GM21360 (cell line): ENCODE measurements at regions not wholly inside any gene's neighbourhood (a gene's known extent, or its start where the extent isn't known, plus 50 kb on each side); places are given as distances from the start of the nearest gene placed in this dataset.
"Not testable (repeated sequence)": the region's sequence is repeated elsewhere in the genome, so short reads cannot be mapped to it uniquely, and the experiment has no call there.

Experiments used
- ATAC-seq: cut with Tn5 transposase; IDR thresholded peaks from one replicate; pipeline ENCODE4 v1.9.1; 2021; ENCODE audit warnings: mild to moderate bottlenecking, moderate library complexity; ENCODE audit not compliant: unreplicated experiment

DNA sequence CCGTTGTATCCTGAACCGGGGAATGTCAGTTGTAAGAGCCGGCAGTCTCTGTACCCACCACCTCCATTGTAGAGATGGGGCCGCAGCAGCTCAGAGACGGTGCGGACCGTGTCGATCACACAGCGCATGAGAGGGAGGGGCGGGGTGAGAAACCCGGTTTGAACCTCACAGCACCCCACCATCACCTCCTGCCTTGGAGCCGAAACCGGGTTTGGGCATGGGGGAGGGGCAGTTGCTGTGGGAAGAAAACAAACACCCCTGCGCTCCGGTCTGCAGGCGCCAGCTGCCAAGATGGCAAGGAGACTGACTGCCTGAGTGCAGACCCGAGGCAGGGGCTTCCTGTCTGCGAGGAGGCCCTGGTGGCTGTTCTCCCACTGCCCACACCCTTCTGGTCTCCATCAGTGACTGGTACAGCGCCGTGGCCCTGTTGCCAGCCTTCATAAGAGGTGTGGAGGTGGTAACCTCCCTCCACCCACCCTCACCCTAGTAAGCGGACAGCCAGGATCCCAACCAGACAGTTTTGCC is 69.2 kb upstream of the SSBP3 start:
- ATAC-seq: no peak

- ATAC-seq: no peak
Measured at GRCh38 chr1:54474310-54475251, 68.4 kb upstream of the SSBP3 start.

DNA sequence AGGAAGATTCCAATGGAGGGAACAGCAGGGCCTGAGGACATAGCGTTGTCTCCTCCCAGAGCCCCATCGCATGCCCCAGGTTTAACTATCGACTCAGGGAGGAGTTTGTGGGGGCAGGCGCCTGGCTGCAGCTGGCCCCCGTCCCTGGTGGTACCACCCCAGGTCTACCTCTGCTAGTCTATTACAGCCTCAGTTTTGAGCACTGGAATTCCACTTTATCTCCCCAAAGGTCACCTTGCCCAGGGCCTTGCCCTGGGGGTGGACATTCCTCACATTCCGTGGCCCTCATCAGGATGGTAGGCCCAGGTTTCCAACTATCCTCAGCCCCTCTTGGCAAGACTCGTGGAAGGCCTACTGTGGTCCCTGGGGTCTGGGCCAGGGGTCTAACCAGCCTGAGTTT is 65.4 kb upstream of the SSBP3 start:
- no peak for ATAC-seq

- not testable (repeated sequence) for ATAC-seq
Measured at GRCh38 chr1:54469444-54469843, 63.2 kb upstream of the SSBP3 start.

DNA sequence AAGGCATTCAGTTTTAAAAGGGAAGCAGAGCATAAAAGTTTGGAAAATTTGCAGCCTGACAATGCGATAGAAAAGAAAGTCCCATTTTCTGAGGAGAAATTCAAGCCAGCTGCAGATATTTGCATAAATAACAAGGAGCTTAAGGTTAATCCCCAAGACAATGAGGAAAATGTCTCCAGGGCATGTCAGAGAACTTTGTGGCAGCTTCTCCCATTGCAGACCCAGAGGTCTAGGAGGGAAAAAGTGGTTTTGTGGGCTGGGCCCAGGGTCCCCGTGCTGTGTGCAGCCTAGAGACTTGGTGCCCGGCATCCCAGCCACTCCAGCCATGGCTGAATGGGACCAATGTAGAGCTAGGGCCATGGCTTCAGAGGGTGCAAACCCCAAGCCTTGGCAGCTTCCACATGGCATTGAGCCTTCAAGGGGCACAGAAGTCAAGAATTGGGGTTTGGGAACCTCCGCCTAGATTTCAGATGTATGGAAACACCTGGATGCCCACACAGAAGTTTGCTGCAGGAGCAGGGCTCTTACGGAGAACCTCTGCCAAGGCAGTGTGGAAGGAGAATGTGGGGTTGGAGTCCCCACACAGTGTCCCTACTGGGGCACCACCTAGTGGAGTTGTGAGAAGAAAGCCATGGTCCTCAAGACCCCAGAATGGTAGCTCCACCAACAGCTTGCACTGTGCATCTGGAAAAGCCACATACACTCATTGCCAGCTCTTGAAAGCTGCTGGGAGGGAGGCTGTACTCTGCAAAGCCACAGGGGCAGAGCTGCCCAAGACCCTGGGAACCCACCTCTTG is 62.3 kb upstream of the SSBP3 start:
- not testable (repeated sequence) for ATAC-seq

- ATAC-seq: no peak
Measured at GRCh38 chr1:54465351-54465811, 59.2 kb upstream of the SSBP3 start.

DNA sequence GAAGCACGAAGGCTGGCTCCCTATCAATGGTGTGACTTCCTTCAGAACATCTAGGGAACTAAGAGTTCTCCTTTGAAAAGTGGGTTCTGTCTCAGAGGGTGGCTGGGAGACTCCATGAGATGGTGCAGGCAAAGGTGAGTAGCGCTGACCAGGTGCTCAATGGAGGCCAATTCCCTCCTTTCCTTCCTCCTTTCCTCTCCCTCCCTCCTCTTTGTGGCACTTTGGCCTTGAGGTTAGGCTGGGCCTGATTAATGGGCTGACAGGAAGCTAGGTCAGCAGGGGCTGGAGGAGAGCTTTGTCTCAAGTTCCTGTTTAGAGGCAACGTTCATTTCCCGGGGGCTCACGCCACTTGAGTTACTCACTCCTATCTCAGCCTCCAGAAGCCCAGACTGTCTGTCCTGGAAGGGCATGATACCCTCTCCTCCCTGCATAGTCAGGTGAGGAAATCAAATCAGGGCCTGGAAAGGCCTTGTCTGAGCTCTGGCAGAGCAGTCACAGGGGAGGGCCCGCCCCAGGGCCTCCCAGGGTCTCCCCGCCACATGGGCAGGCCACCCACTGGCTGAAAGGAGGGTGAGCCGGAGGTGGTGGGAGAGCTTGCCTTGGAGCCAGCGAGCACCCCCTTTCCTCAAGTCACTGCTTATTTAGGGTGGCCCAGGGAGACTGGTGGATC is 58.4 kb upstream of the SSBP3 start:
- no peak for ATAC-seq

DNA sequence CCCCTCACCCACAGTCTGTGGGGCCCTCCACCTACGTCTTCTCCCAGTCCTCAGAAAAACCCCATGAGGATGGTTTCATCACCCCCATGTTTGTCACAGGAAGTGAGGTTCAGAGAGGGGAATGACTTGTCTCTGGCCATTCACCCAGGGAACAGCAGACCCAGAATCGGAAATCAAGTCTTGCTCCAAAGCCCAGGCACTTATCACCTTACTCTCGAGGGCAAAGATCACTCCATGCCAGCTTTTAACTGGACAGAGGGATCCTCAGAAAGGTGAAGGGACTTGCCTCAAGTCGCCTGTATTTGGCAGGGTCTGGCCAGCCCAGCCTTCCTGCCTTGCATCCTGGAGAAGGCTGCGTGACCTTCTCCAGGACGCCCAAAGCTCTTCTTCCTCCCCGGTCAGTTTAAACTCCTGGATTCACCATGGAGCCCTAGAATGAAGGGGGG is 57.9 kb upstream of the SSBP3 start:
- ATAC-seq: no peak

DNA sequence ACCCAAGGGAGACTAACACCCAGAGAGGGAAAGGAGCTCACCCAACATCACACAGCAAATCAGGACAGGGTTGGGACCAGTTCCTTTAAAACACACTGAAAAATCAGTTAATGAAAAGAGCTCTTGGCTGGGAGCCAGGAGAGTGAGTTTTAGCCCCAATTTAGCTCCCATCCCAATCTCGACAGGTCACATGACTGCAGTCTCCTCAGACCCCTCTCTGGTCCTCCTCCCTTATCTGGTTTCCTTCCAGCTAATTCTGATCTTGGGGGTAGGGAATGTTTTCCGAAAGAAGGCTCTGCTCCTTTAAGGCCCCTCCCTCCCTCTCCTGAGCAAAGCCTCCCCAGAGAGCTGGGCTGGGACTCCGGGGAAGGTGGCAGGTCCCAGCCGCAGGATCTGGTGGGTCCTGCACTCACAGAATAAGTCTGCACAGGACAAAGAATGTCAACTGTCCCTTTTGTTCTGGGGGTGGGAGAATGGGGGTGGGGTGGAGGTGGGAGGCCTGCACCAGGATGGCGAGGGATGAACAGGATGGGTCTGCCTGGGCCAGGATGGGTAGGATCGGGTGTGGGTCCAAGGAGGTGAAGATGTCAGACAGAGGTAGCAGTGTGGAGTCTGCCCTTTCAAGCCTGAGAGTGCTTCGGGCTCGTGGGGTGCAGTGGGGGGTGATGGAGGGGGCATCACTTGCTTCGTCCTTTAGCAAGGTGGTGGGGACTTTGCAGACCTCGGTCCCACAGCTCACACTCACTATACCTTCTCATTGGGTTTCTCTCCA is 57.3 kb upstream of the SSBP3 start:
- no peak for ATAC-seq

DNA sequence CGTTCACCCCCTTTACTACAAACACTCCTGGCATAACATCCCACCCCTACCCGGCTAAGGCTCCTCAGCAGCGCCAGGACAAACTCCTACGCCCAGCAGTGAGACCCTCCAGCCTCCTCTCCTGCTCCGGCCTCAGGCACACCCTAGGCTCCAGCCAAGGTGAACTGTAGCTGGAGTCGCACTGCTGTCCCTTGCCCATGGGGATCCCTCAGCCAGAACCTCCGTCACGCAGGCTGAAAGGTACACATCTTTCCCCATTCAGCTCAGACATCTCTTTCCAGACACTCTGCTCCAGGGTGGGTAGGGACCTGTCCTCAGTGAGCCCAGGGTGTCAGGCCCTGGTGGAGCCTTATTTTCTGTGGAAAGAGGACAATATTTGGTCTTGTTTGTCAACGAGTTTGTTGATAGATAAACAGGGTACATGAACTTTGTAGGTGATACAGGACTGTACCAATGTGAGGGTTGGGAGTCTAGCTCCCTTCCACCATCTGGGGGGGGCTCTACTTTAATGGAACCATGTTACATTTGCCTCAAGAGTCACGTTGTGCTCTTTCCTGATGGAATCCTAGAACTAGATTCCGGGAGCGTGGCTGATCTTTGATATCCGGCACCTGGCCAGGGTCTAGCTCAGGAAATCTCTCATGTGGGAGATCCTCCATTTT is 56.5 kb upstream of the SSBP3 start:
- ATAC-seq: no peak

GRCh38 chr1:54461731-54462596 is 55.8 kb upstream of the SSBP3 start:
- ATAC-seq: no peak

- ATAC-seq: no peak
Measured at GRCh38 chr1:54460861-54461387, 54.7 kb upstream of the SSBP3 start.

- ATAC-seq: no peak
Measured at GRCh38 chr1:54460351-54460750, 54.2 kb upstream of the SSBP3 start.

GRCh38 chr1:54459726-54460191 is 53.6 kb upstream of the SSBP3 start:
- ATAC-seq: no peak

GRCh38 chr1:54459140-54459539 is 52.9 kb upstream of the SSBP3 start:
- no peak for ATAC-seq

DNA sequence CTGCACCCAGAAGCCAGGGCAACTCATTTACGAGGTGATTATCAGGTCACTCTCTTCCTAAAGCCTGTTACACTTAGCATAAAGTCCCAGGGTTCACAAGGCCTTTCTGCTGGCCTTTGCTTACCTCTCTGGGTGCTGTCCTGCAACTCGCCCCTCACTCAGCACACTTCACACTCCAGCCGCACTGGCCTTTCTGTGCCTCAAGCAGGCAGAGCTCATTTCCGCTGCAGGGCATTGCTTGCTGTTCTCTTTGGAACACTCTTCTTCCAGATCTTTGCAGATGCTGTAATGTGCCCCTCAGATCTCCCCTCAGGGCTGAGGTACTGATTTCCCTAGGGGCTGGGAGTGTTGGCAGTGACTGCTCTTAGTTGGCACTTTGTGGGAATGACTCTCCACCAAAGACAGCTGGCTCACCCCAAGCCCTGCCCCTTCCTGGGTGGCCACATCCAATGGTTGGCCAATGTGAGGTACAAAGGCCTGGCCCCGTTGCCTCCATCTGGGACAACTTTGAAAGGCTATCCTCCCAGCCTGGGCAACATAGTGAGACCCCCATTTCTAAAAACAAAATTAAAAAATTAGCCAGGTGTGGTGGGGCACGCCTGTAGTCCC is 50.8 kb upstream of the SSBP3 start:
- ATAC-seq: no peak

DNA sequence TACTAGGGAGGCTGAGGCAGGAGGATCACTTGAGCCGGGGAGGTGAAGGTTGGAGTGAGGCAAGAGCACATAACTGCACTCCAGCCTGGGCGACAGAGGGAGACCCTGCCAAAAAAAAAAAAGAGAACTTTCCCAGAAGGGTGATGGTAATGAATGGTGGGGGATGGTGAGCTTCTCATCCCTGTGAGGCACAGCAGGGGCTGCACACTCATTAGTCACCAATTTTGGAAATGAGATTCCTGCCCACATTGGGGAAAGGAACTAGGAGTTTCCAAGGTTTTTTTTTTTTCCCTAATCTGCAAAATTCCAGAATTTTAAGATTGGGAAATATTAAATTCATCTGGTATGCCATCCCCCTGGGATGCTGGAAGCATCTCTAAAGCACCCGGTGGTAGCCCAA is 50.2 kb upstream of the SSBP3 start:
- ATAC-seq: no peak
